ENCODE measurements at regions not wholly inside any gene's neighbourhood (a gene's known extent, or its start where the extent isn't known, plus 50 kb on each side); places are given as distances from the start of the nearest gene placed in this dataset.
"Not testable (repeated sequence)": the region's sequence is repeated elsewhere in the genome, so short reads cannot be mapped to it uniquely, and the experiment has no call there.

DNA sequence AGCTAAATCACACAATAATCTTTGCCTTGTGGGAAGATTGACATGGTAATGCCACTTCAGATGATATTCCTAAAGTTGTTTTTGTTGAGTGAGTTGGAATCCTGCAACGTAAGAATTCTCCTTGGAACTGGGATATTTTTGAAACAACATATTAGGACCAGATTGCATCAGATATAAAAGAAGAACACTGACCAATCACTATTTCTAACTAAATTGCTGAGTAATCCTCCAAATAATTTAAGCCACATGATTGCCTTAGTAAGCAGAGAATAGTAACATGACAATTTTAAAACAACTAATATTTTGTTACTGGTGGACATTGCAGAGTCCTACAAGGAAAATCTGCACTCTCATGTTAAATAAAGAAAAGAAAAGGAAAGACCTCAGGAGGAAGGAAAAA is 353.9 kb upstream of the LMCD1 start:
- Mint-ChIP-seq H3K27me3 (peaks cover 3 to 9% of the 10 kb centered on the region in 2 donors), H3K9me3 (no peaks in the 10 kb centered on the region), H3K4me1 (ENCODE audit: low read depth in 2 of 2) (no peaks in the 10 kb centered on the region), H3K4me3 (no peak overlapping the region), H3K27ac (no peak overlapping the region), H3K36me3 (no peaks in the 10 kb centered on the region)
- ATAC-seq (no peak), DNase-seq (ENCODE audit: low spot score) (no peak)

- Mint-ChIP-seq H3K27ac (no peak overlapping the region), H3K4me1 (ENCODE audit: low read depth in 2 of 2) (no peaks in the 10 kb centered on the region), H3K4me3 (no peak overlapping the region), H3K27me3 (peaks cover 0 to 9% of the 10 kb centered on the region in 2 donors), H3K9me3 (no peaks in the 10 kb centered on the region), H3K36me3 (no peaks in the 10 kb centered on the region)
- ATAC-seq (no peak), DNase-seq (ENCODE audit: low spot score) (no peak)
Measured at GRCh38 chr3:8152821-8153418, 348.7 kb upstream of the LMCD1 start.

DNA sequence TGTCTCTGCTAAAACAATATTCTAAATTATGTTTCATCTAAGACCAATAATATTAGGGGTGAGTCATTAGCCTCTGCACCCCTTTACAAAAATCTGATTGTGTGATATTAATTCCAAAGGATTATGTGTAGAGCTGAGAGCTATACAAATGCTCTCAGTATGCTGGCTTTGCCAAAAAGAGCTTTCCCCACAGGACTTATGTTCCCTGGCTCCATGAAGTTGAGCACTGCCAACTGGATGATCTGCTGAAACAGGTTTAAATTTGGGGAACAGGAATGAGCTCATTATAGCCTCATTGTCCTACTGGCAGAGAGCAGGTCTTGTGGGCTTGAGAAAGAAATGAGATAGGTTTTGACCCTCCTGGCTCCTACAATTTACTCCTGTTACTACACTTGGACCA is 347.8 kb upstream of the LMCD1 start:
- H3K4me1 Mint-ChIP-seq (ENCODE audit: low read depth in 2 of 2) = no peaks in the 10 kb centered on the region
- no peaks in the 10 kb centered on the region for H3K9me3 Mint-ChIP-seq
- ATAC-seq = no peak
- no peak for DNase-seq (ENCODE audit: low spot score)
- H3K27me3 Mint-ChIP-seq = peaks cover 0 to 9% of the 10 kb centered on the region in 2 donors
- H3K36me3 Mint-ChIP-seq = no peaks in the 10 kb centered on the region
- no peak overlapping the region for H3K27ac Mint-ChIP-seq
- H3K4me3 Mint-ChIP-seq = no peak overlapping the region

GRCh38 chr3:8154617-8155016 is 347.0 kb upstream of the LMCD1 start:
- Mint-ChIP-seq H3K9me3 (no peaks in the 10 kb centered on the region), H3K4me1 (ENCODE audit: low read depth in 2 of 2) (no peaks in the 10 kb centered on the region), H3K27me3 (peaks cover 0 to 9% of the 10 kb centered on the region in 2 donors), H3K36me3 (no peaks in the 10 kb centered on the region), H3K4me3 (no peak overlapping the region), H3K27ac (no peak overlapping the region)
- ATAC-seq (no peak), DNase-seq (ENCODE audit: low spot score) (no peak)

DNA sequence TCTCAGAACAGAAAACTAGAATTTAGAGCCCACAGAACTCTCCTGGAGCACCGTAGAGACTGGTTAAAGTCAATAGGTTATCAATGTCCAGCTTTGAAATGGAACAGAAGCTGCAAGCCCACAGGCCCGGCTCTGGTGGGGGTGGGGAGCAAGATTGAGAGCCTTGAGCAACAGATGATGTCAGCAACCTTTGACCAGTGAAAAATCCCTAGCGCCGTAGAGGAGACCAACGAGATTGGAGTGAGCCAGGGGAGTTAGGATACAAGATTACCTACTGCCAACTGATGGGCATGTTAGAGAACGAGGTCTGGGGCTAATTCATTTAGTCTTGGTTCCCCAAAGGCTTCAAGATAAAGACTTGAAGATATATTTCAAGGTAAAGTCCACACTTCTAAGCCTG is 345.5 kb upstream of the LMCD1 start:
- H3K4me3 Mint-ChIP-seq = no peak overlapping the region
- no peaks in the 10 kb centered on the region for H3K36me3 Mint-ChIP-seq
- H3K27me3 Mint-ChIP-seq = no peaks in the 10 kb centered on the region
- no peaks in the 10 kb centered on the region for H3K4me1 Mint-ChIP-seq (ENCODE audit: low read depth in 2 of 2)
- ATAC-seq = no peak
- no peak for DNase-seq (ENCODE audit: low spot score)
- no peak overlapping the region for H3K27ac Mint-ChIP-seq
- no peaks in the 10 kb centered on the region for H3K9me3 Mint-ChIP-seq

GRCh38 chr3:8156831-8157230 is 344.8 kb upstream of the LMCD1 start:
- no peaks in the 10 kb centered on the region for H3K27me3 Mint-ChIP-seq
- no peak overlapping the region for H3K27ac Mint-ChIP-seq
- no peaks in the 10 kb centered on the region for H3K4me1 Mint-ChIP-seq (ENCODE audit: low read depth in 2 of 2)
- ATAC-seq (no peak), DNase-seq (ENCODE audit: low spot score) (no peak)
- no peaks in the 10 kb centered on the region for H3K36me3 Mint-ChIP-seq
- no peaks in the 10 kb centered on the region for H3K9me3 Mint-ChIP-seq
- no peak overlapping the region for H3K4me3 Mint-ChIP-seq

DNA sequence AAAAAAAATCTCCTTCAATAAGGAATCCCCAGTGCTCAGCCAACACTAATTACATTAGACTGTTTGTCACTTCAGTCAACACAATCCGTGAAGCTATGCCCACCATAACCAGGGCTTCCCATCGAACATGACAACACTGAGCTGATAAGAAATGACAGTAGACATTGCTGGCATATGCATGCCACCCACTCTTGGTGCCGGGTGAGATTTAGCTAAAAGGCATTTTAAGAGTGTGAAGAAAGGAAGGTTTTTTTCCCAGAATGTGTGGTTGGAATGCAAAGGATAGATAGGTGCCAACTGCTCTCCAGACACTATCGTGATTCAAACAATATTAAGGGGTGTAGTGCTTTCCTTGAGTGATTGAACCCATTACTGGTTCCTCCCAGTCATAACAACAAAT is 344.0 kb upstream of the LMCD1 start:
- DNase-seq (ENCODE audit: low spot score) (no peak), ATAC-seq (no peak)
- H3K27me3 Mint-ChIP-seq = no peaks in the 10 kb centered on the region
- H3K36me3 Mint-ChIP-seq = no peaks in the 10 kb centered on the region
- H3K27ac Mint-ChIP-seq = no peak overlapping the region
- no peaks in the 10 kb centered on the region for H3K9me3 Mint-ChIP-seq
- H3K4me1 Mint-ChIP-seq (ENCODE audit: low read depth in 2 of 2) = no peaks in the 10 kb centered on the region
- no peak overlapping the region for H3K4me3 Mint-ChIP-seq

DNA sequence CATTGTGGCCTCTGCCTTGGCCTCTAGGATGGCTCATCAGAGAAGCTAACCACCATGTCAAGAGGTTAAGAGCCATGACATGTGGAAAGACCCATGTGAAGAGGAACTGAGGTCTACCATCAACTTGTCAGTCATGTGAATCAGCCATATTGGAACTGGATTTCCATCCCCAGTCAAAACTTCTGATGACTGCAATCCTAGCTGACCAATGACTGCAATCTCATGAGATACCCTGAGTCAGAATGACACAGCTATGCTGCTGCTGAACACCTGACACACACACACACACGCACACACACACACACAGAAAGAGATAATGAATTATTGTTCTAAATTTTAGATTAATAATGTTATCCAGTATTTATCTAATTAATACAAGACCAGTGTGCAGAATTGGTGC is 337.5 kb upstream of the LMCD1 start:
- H3K4me3 Mint-ChIP-seq = no peak overlapping the region
- no peaks in the 10 kb centered on the region for H3K9me3 Mint-ChIP-seq
- no peaks in the 10 kb centered on the region for H3K4me1 Mint-ChIP-seq (ENCODE audit: low read depth in 2 of 2)
- no peaks in the 10 kb centered on the region for H3K36me3 Mint-ChIP-seq
- DNase-seq (ENCODE audit: low spot score) = no peak
- no peak for ATAC-seq
- no peaks in the 10 kb centered on the region for H3K27me3 Mint-ChIP-seq
- no peak overlapping the region for H3K27ac Mint-ChIP-seq

- Mint-ChIP-seq H3K27me3 (no peaks in the 10 kb centered on the region), H3K9me3 (peaks cover 5% of the 10 kb centered on the region), H3K36me3 (no peaks in the 10 kb centered on the region), H3K27ac (no peak overlapping the region), H3K4me3 (no peak overlapping the region), H3K4me1 (ENCODE audit: low read depth in 2 of 2) (no peaks in the 10 kb centered on the region)
- DNase-seq (ENCODE audit: low spot score) (no peak), ATAC-seq (no peak)
Measured at GRCh38 chr3:8166014-8166413, 335.6 kb upstream of the LMCD1 start.

DNA sequence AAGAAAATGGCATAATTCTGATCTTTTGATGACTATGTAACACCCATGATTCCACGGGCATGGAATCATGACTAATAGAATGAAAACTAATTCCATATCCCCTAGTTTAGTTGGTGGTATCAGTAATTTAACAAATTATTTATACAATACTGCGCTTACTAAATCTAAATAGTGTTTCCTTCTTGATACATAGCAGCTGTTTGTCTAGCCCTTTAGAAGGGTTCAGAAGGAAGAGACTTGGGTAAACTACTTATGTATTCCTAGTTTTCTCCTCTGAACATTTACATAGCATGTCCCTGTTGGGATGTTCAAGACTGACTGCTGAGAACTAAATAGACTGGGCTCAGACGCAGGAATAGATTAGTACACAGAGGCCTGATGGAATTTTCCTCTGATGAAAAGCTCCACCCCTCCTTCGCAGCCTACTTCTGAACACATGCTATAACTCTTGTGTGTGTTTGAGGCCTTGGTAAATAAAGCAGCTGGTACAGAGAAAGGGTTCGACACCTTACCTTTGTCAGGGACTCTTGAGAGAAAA is 330.6 kb upstream of the LMCD1 start:
- DNase-seq (ENCODE audit: low spot score) = no peak

GRCh38 chr3:8173892-8174291 is 327.7 kb upstream of the LMCD1 start:
- no peaks in the 10 kb centered on the region for H3K36me3 Mint-ChIP-seq
- no peak overlapping the region for H3K27ac Mint-ChIP-seq
- DNase-seq (ENCODE audit: low spot score) (no peak), ATAC-seq (no peak)
- H3K9me3 Mint-ChIP-seq = peaks cover 5% of the 10 kb centered on the region
- no peak overlapping the region for H3K4me3 Mint-ChIP-seq
- no peaks in the 10 kb centered on the region for H3K4me1 Mint-ChIP-seq (ENCODE audit: low read depth in 2 of 2)
- H3K27me3 Mint-ChIP-seq = peaks cover 0 to 7% of the 10 kb centered on the region in 2 donors

More for the DNA sequence above, 330.6 kb upstream of the LMCD1 start:
- no peaks in the 10 kb centered on the region for H3K4me1 Mint-ChIP-seq (ENCODE audit: low read depth in 2 of 2)
- peaks cover 5% of the 10 kb centered on the region for H3K9me3 Mint-ChIP-seq
- H3K27me3 Mint-ChIP-seq = peaks cover 0 to under 1% of the 10 kb centered on the region in 2 donors
- no peak overlapping the region for H3K4me3 Mint-ChIP-seq
- H3K36me3 Mint-ChIP-seq = no peaks in the 10 kb centered on the region
- no peak overlapping the region for H3K27ac Mint-ChIP-seq
- ATAC-seq = no peak

DNA sequence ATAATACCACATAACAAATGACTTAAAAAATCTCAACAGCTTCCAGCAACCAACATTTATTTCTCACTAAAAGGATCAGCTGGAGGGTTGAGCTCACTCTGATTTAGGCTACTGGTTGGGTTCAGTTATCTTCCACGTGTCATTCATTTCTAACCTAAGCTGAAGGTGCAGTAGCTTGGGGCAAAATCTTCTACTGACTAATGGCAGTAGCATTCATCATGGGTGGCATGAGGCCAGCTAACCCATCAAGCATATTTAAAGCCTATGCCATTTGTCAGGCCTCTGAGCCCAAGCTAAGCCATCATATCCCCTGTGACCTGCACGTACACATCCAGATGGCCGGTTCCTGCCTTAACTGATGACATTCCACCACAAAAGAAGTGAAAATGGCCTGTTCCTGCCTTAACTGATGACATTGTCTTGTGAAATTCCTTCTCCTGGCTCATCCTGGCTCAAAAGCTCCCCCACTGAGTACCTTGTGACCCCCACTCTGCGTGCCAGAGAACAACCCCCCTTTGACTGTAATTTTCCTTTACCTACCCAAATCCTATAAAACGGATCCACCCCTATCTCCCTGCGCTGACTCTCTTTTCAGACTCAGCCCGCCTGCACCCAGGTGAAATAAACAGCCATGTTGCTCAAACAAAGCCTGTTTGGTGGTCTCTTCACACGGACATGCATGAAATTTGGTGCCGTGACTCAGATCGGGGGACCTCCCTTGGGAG is 324.7 kb upstream of the LMCD1 start:
- not testable (repeated sequence) for H3K9me3 Mint-ChIP-seq; ATAC-seq; H3K4me3 Mint-ChIP-seq; H3K27me3 Mint-ChIP-seq; DNase-seq (ENCODE audit: low spot score); H3K4me1 Mint-ChIP-seq (ENCODE audit: low read depth in 2 of 2); H3K27ac Mint-ChIP-seq; H3K36me3 Mint-ChIP-seq

GRCh38 chr3:8178516-8178915 is 323.1 kb upstream of the LMCD1 start:
- H3K4me3 Mint-ChIP-seq = not testable (repeated sequence)

DNA sequence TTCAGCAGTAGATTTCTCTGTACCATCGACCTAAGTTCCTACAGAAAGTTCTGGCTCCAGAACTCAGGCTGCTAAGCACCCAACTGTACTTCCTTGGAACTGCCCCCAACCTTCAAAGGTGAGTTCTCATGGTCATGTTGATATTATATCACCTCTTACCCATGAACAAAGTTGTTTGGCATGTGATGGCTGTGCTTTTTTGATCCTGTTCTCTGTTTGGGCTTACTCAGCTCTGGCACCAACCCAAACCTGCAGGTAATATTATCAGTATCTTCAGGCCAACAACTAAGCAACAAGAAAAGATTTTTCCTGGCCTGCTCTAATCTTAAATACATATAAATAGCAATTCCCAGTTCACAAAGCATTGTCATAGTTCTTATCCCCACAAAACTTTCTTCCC is 318.7 kb upstream of the LMCD1 start:
- H3K36me3 Mint-ChIP-seq = no peaks in the 10 kb centered on the region
- no peak overlapping the region for H3K4me3 Mint-ChIP-seq
- no peaks in the 10 kb centered on the region for H3K27me3 Mint-ChIP-seq
- H3K9me3 Mint-ChIP-seq = no peaks in the 10 kb centered on the region
- H3K4me1 Mint-ChIP-seq (ENCODE audit: low read depth in 2 of 2) = no peaks in the 10 kb centered on the region
- no peak for ATAC-seq
- no peak for DNase-seq (ENCODE audit: low spot score)
- no peak overlapping the region for H3K27ac Mint-ChIP-seq

More at GRCh38 chr3:8178516-8178915, 323.1 kb upstream of the LMCD1 start:
- not testable (repeated sequence) for H3K36me3 Mint-ChIP-seq; H3K27ac Mint-ChIP-seq; ATAC-seq; DNase-seq (ENCODE audit: low spot score); H3K9me3 Mint-ChIP-seq; H3K4me1 Mint-ChIP-seq (ENCODE audit: low read depth in 2 of 2); H3K27me3 Mint-ChIP-seq

Data from natural killer cell treated with Interleukin-12 subunit alpha and Interleukin-12 subunit beta and Interleukin-15 and Interleukin-18, amount 100 ng/mL, for 72 hours (primary cell).